Erythroblast (primary cell): ENCODE measurements at regions not wholly inside any gene's neighbourhood (a gene's known extent, or its start where the extent isn't known, plus 50 kb on each side); places are given as distances from the start of the nearest gene placed in this dataset.

Experiments used
- GATA1 ChIP-seq: IDR thresholded peaks from 2 replicates; pipeline ENCODE4 v1.6.1; 2011; ENCODE audit warnings: low read depth, mild to moderate bottlenecking, control low read depth, low read length, moderate library complexity
- POLR2A ChIP-seq: IDR thresholded peaks from 2 replicates; pipeline ENCODE4 v1.6.1; 2011; ENCODE audit warnings: mild to moderate bottlenecking, low read length

GRCh38 chr10:78689584-78689935 is 379.2 kb upstream of the ZMIZ1 start:
- TF ChIP-seq POLR2A (no peak), GATA1 (no peak)
